A549 (cell line): ENCODE measurements at regions not wholly inside any gene's neighbourhood (a gene's known extent, or its start where the extent isn't known, plus 50 kb on each side); places are given as distances from the start of the nearest gene placed in this dataset.

Experiments used
- ATAC-seq, 2 experiments: fragments of 200-7000 bp in 1 of 2; fragments of >200 bp in 1 of 2; cut with Nextera tagmentation in 1 of 2; cut with Tn5 transposase in 1 of 2; 3 replicates each; pipeline versions ENCODE4 v1.8.0 to v1.9.1; 2018 to 2020; ENCODE audit warnings: mild to moderate bottlenecking in 1 of 2, moderate library complexity in 1 of 2
- CTCF ChIA-PET: fragments of 300-600 bp; sonication (Branson Sonifier 250); formaldehyde crosslinking; extraction: SDS; loops from one replicate; lab custom pipeline; 2021; ENCODE audit warnings: antibody characterized with exemption, inconsistent platforms; lab: Yijun Ruan, JAX
- POLR2A ChIA-PET: fragments of 350-600 bp; formaldehyde crosslinking; extraction: SDS; loops from one replicate; lab custom pipeline; 2021; ENCODE audit warnings: antibody characterized with exemption, inconsistent platforms; lab: Yijun Ruan, JAX
- DNase-seq, 2 experiments: peaks; one replicate each; pipeline versions ENCODE4 v3.0.0 to v3.0.0-alpha.2; 2011 to 2016; ENCODE audit warnings: low read depth in 1 of 2, low spot score in 1 of 2
- FAIRE-seq: peaks from 2 replicates; lab custom pipeline; 2011; peaks lifted over from hg19 to GRCh38; lab: Jason Lieb, UNC
- H3K27ac ChIP-seq, 2 experiments: fragments of >200 bp; sonication (Bioruptor Twin); formaldehyde crosslinking; 3 replicates each; pipeline ENCODE4 v1.5.1; 2016 to 2017
- H3K4me1 ChIP-seq: fragments of >200 bp; sonication (Bioruptor Twin); formaldehyde crosslinking; 3 replicates; pipeline ENCODE4 v1.6.1; 2016
- H3K4me2 ChIP-seq: fragments of >200 bp; sonication (Bioruptor Twin); formaldehyde crosslinking; 3 replicates; pipeline ENCODE4 v1.6.1; 2016
- H3K4me3 ChIP-seq: fragments of >200 bp; sonication (Bioruptor Twin); formaldehyde crosslinking; 3 replicates; pipeline ENCODE4 v1.5.1; 2016
- H3K9me3 ChIP-seq: fragments of >200 bp; sonication (Bioruptor Twin); formaldehyde crosslinking; 3 replicates; pipeline ENCODE4 v1.6.1; 2016
- CHD2 ChIP-seq: fragments of 150-350 bp; IDR thresholded peaks from 2 replicates; pipeline ENCODE4 v1.6.1; 2014; ENCODE audit warnings: low read length; ENCODE audit not compliant: partially characterized antibody
- CHD4 ChIP-seq: fragments of 200-600 bp; sonication (generic); IDR thresholded peaks from 2 replicates; pipeline ENCODE4 v1.6.1; 2016; ENCODE audit warnings: antibody characterized with exemption, mild to moderate bottlenecking, borderline replicate concordance
- CTCF ChIP-seq: fragments of >200 bp; sonication (Bioruptor Twin); formaldehyde crosslinking; IDR thresholded peaks from 3 replicates; pipeline ENCODE4 v1.5.1; 2016
- EHF ChIP-seq: fragments of 250-450 bp; sonication (Bioruptor Pico); IDR thresholded peaks from 2 replicates; pipeline ENCODE4 v1.5.0; 2020; ENCODE audit warnings: mild to moderate bottlenecking
- FOXS1 ChIP-seq: fragments of 250-450 bp; sonication (Bioruptor Pico); IDR thresholded peaks from 2 replicates; pipeline ENCODE4 v1.5.0; 2020; ENCODE audit warnings: mild to moderate bottlenecking, moderate library complexity
- GATA3 ChIP-seq: IDR thresholded peaks from 2 replicates; pipeline ENCODE4 v1.6.1; 2012; ENCODE audit warnings: borderline replicate concordance
- HMGXB4 ChIP-seq: fragments of 250-450 bp; sonication (Bioruptor Pico); IDR thresholded peaks from 2 replicates; pipeline ENCODE4 v1.5.0; 2021; ENCODE audit warnings: mild to moderate bottlenecking, moderate library complexity, borderline replicate concordance
- HOXB13 ChIP-seq: fragments of 250-450 bp; sonication (Bioruptor Pico); IDR thresholded peaks from 2 replicates; pipeline ENCODE4 v1.5.0; 2020; ENCODE audit warnings: low read depth, mild to moderate bottlenecking, moderate library complexity
- HOXB5 ChIP-seq: fragments of 250-450 bp; sonication (Bioruptor Pico); IDR thresholded peaks from 2 replicates; pipeline ENCODE4 v1.5.0; 2020; ENCODE audit warnings: mild to moderate bottlenecking, moderate library complexity
- JUN ChIP-seq, 2 experiments: fragments of >200 bp; sonication (Bioruptor Twin); formaldehyde crosslinking; IDR thresholded peaks; 2 replicates in 1 of 2; 3 replicates in 1 of 2; pipeline ENCODE4 v1.6.1; 2016 to 2017
- JUNB ChIP-seq: fragments of >200 bp; sonication (Bioruptor Twin); formaldehyde crosslinking; IDR thresholded peaks from 2 replicates; pipeline ENCODE4 v1.6.1; 2016
- KDM1A ChIP-seq: fragments of 200-600 bp; sonication (generic); IDR thresholded peaks from 2 replicates; pipeline ENCODE4 v1.6.1; 2016; ENCODE audit warnings: low read depth, mild to moderate bottlenecking
- MAFK ChIP-seq: fragments of 450-650 bp; IDR thresholded peaks from 2 replicates; pipeline ENCODE4 v1.6.1; 2014; ENCODE audit not compliant: partially characterized antibody
- MAX ChIP-seq: IDR thresholded peaks from 2 replicates; pipeline ENCODE4 v1.6.1; 2012
- NPAS2 ChIP-seq: fragments of 250-450 bp; sonication (Bioruptor Pico); IDR thresholded peaks from 2 replicates; pipeline ENCODE4 v1.8.0; 2022; ENCODE audit warnings: mild to moderate bottlenecking, moderate library complexity, borderline replicate concordance
- PHF8 ChIP-seq: fragments of 200-600 bp; sonication (generic); IDR thresholded peaks from 2 replicates; pipeline ENCODE4 v1.6.1; 2016; ENCODE audit warnings: low read depth, mild to moderate bottlenecking, antibody characterized with exemption, moderate library complexity, borderline replicate concordance
- POLR2A ChIP-seq: IDR thresholded peaks from 2 replicates; pipeline ENCODE4 v1.6.1; 2012; ENCODE audit warnings: mild to moderate bottlenecking, low read length
- POLR2AphosphoS2 ChIP-seq: conservative IDR thresholded peaks from 2 replicates; pipeline ENCODE4 v1.6.1; 2012; ENCODE audit warnings: low read length, improper control_type of control experiment, inconsistent platforms
- RAD21 ChIP-seq, 2 experiments: fragments of >200 bp in 1 of 2; sonication (Bioruptor Twin) in 1 of 2; formaldehyde crosslinking in 1 of 2; IDR thresholded peaks in 1 of 2; conservative IDR thresholded peaks in 1 of 2; 2 replicates in 1 of 2; 3 replicates in 1 of 2; pipeline ENCODE4 v1.6.1; 2012 to 2018; ENCODE audit warnings: inconsistent platforms in 1 of 2
- RARB ChIP-seq: fragments of 250-450 bp; sonication (Bioruptor Pico); IDR thresholded peaks from 2 replicates; pipeline ENCODE4 v1.8.0; 2021; ENCODE audit warnings: mild to moderate bottlenecking, moderate library complexity
- RNF2 ChIP-seq: fragments of 200-600 bp; sonication (generic); IDR thresholded peaks from 2 replicates; pipeline ENCODE4 v1.6.1; 2016; ENCODE audit warnings: low read depth, mild to moderate bottlenecking, antibody characterized with exemption, moderate library complexity, borderline replicate concordance
- SMC3 ChIP-seq: fragments of >200 bp; sonication (Bioruptor Twin); formaldehyde crosslinking; IDR thresholded peaks from 3 replicates; pipeline ENCODE4 v1.6.1; 2018; ENCODE audit warnings: inconsistent platforms
- TFCP2L1 ChIP-seq: fragments of 250-450 bp; sonication (Bioruptor Pico); IDR thresholded peaks from 2 replicates; pipeline ENCODE4 v1.5.0; 2021; ENCODE audit warnings: mild to moderate bottlenecking
- TP53 ChIP-seq: fragments of 250-450 bp; sonication (Bioruptor Pico); IDR thresholded peaks from 2 replicates; pipeline ENCODE4 v1.5.0; 2021; ENCODE audit warnings: mild to moderate bottlenecking, moderate library complexity
- ZC3H11A ChIP-seq: fragments of 450-650 bp; IDR thresholded peaks from 2 replicates; pipeline ENCODE4 v1.6.1; 2014; ENCODE audit warnings: antibody characterized with exemption, mild to moderate bottlenecking
- WGBS: methylation state at CpG from one replicate; pipeline ENCODE4 v1.1.6; 2017; ENCODE audit errors: missing lambda C conversion rate; 5-methylcytosine and 5-hydroxymethylcytosine counted together

GRCh38 chr22:49295465-49295743 is 532.3 kb downstream of the BRD1 start:
- CTCF ChIA-PET = interaction anchor here (3.6 kb wide), 1 partner anchor 10 kb away, joined by 22 read pairs; no protein-coding TSS in a partner anchor
- POLR2A ChIA-PET = no interaction called here
- 29% methylated on average over 5 of the region's 5 CpGs for WGBS
- H3K27ac ChIP-seq = no peak overlapping the region
- H3K4me2 ChIP-seq = no peak overlapping the region
- no peak for DNase-seq
- no peak for FAIRE-seq
- TF ChIP-seq MAX = no peak
- TF ChIP-seq ZC3H11A = no peak
- TF ChIP-seq CTCF = no peak
- TF ChIP-seq POLR2A = no peak
- no peak for TF ChIP-seq POLR2AphosphoS2
- TF ChIP-seq MAFK = no peak
- TF ChIP-seq CHD4 = no peak
- no peak for TF ChIP-seq TFCP2L1 (CRISPR knock-in tag)
- no peak for TF ChIP-seq CHD2
- TF ChIP-seq JUNB = no peak
- TF ChIP-seq FOXS1 (CRISPR knock-in tag) = no peak
- ATAC-seq = no peak
- H3K4me3 ChIP-seq = no peak overlapping the region
- no peaks in the 10 kb centered on the region for H3K4me1 ChIP-seq
- no peaks in the 10 kb centered on the region for H3K9me3 ChIP-seq

- ChIA-PET CTCF (interaction anchor here (3.6 kb wide), 1 partner anchor 10 kb away, joined by 22 read pairs; no protein-coding TSS in a partner anchor), POLR2A (no interaction called here)
- Histone ChIP-seq H3K4me1 (no peaks in the 10 kb centered on the region), H3K4me2 (no peak overlapping the region), H3K27ac (no peak overlapping the region), H3K9me3 (no peaks in the 10 kb centered on the region), H3K4me3 (no peak overlapping the region)
- FAIRE-seq (no peak), ATAC-seq (no peak), DNase-seq (no peak)
- WGBS = 50% methylated on average over 6 of the region's 14 CpGs
- TF ChIP-seq HMGXB4 (CRISPR knock-in tag) = no peak
- no peak for TF ChIP-seq ZC3H11A
- TF ChIP-seq GATA3 = no peak
- no peak for TF ChIP-seq RARB (CRISPR knock-in tag)
- no peak for TF ChIP-seq MAX
- TF ChIP-seq TFCP2L1 (CRISPR knock-in tag) = no peak
- TF ChIP-seq RAD21 (conservative IDR thresholded peaks at IDR 0.05 in 1 of 2, IDR thresholded peaks at IDR 0.05 in 1 of 2) = no peak
- no peak for TF ChIP-seq KDM1A
- no peak for TF ChIP-seq EHF
- no peak for TF ChIP-seq HOXB13
- no peak for TF ChIP-seq TP53
- TF ChIP-seq NPAS2 (CRISPR knock-in tag) = no peak
- TF ChIP-seq JUN (IDR thresholded peaks at IDR 0.05) = no peak
- TF ChIP-seq, all 56 proteins: peak for 0
Measured at GRCh38 chr22:49294656-49295464, 532.8 kb downstream of the BRD1 start.

GRCh38 chr22:49292909-49293308 is 534.8 kb downstream of the BRD1 start:
- ChIA-PET POLR2A (no interaction called here), CTCF (interaction anchor here (1.0 to 3.9 kb wide), 3 partner anchors 10 to 247 kb away, joined by 4 to 14 read pairs (median 6); no protein-coding TSS in a partner anchor)
- WGBS = 2% methylated on average over 5 of the region's 5 CpGs
- FAIRE-seq = no peak
- DNase-seq = no peak
- TF ChIP-seq PHF8 (no peak), HOXB5 (CRISPR knock-in tag) (no peak), MAFK (no peak), POLR2A (no peak), SMC3 (no peak), RNF2 (no peak)
- no peak overlapping the region for H3K27ac ChIP-seq
- no peaks in the 10 kb centered on the region for H3K4me1 ChIP-seq
- H3K4me3 ChIP-seq = no peak overlapping the region
- no peak for ATAC-seq
- H3K4me2 ChIP-seq = no peak overlapping the region
- H3K9me3 ChIP-seq = no peaks in the 10 kb centered on the region
